ENCODE measurements at regions not wholly inside any gene's neighbourhood (a gene's known extent, or its start where the extent isn't known, plus 50 kb on each side); places are given as distances from the start of the nearest gene placed in this dataset.

GRCh38 chr20:40054311-40054710 lies 634.7 kb downstream of the MAFB start:
- no peak for DNase-seq (ENCODE audit: low read depth, low spot score)
- H4K20me1 ChIP-seq (replicated peaks; ENCODE audit: control insufficient read depth, extremely low read depth, insufficient read depth, low read length) = no peaks in the 10 kb centered on the region
- no peaks in the 10 kb centered on the region for H3K9me3 ChIP-seq (replicated peaks; ENCODE audit: control insufficient read depth, insufficient read depth, low read length)
- no peak for FAIRE-seq
- H3K4me1 ChIP-seq (ENCODE audit: control insufficient read depth, extremely low read depth, insufficient read depth, low read length) = no peaks in the 10 kb centered on the region
- no peaks in the 10 kb centered on the region for H3K9me1 ChIP-seq (replicated peaks; ENCODE audit: control insufficient read depth, extremely low read depth, insufficient read depth, low read length)
- TF ChIP-seq CTCF (IDR thresholded peaks at IDR 0.05; ENCODE audit: extremely low read depth in 1 of 2, insufficient read depth in 1 of 2, low read depth in 1 of 2, low read length in 2 of 2) (no peak), POLR2AphosphoS5 (IDR thresholded peaks at IDR 0.05; ENCODE audit: insufficient read depth, low read depth, low read length) (no peak), POLR2A (IDR thresholded peaks at IDR 0.05; ENCODE audit: low read depth, low read length) (no peak), JUN (IDR thresholded peaks at IDR 0.05; ENCODE audit: borderline replicate concordance, insufficient read depth, insufficient read length, low read depth) (no peak), FOS (IDR thresholded peaks at IDR 0.05; ENCODE audit: borderline replicate concordance, insufficient read depth, low read length) (no peak), EZH2 (IDR thresholded peaks at IDR 0.05; ENCODE audit: borderline replicate concordance, low read depth, low read length, severe bottlenecking) (no peak), MAX (IDR thresholded peaks at IDR 0.05; ENCODE audit: insufficient read depth, insufficient read length) (no peak), GATA2 (IDR thresholded peaks at IDR 0.05; ENCODE audit: insufficient read depth, insufficient read length, low read depth, low read length) (no peak), MYC (IDR thresholded peaks at IDR 0.05; ENCODE audit: low read depth, low read length) (no peak)
- ChIA-PET CTCF (no interaction called here), POLR2A (no interaction called here)
- BruUV-seq (replicated peaks) = no TSS peak
- H3K9ac ChIP-seq (replicated peaks; ENCODE audit: extremely low read depth, insufficient read depth, low read length) = no peak overlapping the region
- no peak overlapping the region for H2AFZ ChIP-seq (ENCODE audit: low read depth, low read length)
- H3K27me3 ChIP-seq (ENCODE audit: control insufficient read depth in 2 of 2, insufficient read depth in 2 of 2, low read length in 2 of 2) = no peaks in the 10 kb centered on the region
- no peaks in the 10 kb centered on the region for H3K79me2 ChIP-seq (ENCODE audit: control insufficient read depth, insufficient read depth, low read length)
- H3K4me2 ChIP-seq (ENCODE audit: insufficient read depth, low read length) = no peak overlapping the region
- dilution Hi-C loops (cut with MboI; ENCODE audit: extremely low pct_ligation_motif_present, low sequenced_read_pairs) = no loop called here
- H3K27ac ChIP-seq (ENCODE audit: insufficient read depth, low read depth, low read length) = no peak overlapping the region
- intact Hi-C loops (cut with micrococcal nuclease) = no loop called here
- H3K36me3 ChIP-seq (ENCODE audit: control insufficient read depth in 2 of 2, extremely low read depth in 1 of 2, insufficient read depth in 2 of 2, low read length in 2 of 2) = no peaks in the 10 kb centered on the region
- no peak overlapping the region for H3K4me3 ChIP-seq (replicated peaks in 1 of 3; ENCODE audit: insufficient read depth in 1 of 3, low read depth in 1 of 3, low read length in 3 of 3)
